Upper lobe of left lung (tissue), 4 donors: ENCODE measurements at regions not wholly inside any gene's neighbourhood (a gene's known extent, or its start where the extent isn't known, plus 50 kb on each side); places are given as distances from the start of the nearest gene placed in this dataset.

Experiments
- EP300 ChIP-seq, 4 donors: sonication (generic); formaldehyde crosslinking; IDR thresholded peaks; one replicate each; pipeline ENCODE4 v1.5.1; 2017; ENCODE audit warnings: antibody characterized with exemption in 4 of 4, control low read depth in 2 of 4
- POLR2A ChIP-seq, 4 donors: fragments of 450-650 bp; IDR thresholded peaks; one replicate each; pipeline ENCODE4 v1.5.1; 2016 to 2017; ENCODE audit warnings: antibody characterized with exemption in 4 of 4, mild to moderate bottlenecking in 2 of 4
- POLR2AphosphoS5 ChIP-seq, 2 donors: sonication (generic); formaldehyde crosslinking; IDR thresholded peaks; one replicate each; pipeline ENCODE4 v1.5.1; 2017; ENCODE audit warnings: antibody characterized with exemption in 2 of 2
- TF ChIP-seq, protein P1 (sequence below), 6 experiments: fragments of 450-650 bp in 4 of 6; fragments of 200-600 bp in 2 of 6; sonication (generic) in 2 of 6; IDR thresholded peaks; one replicate each; pipeline ENCODE4 v1.5.1; 2016 to 2019; ENCODE audit warnings: antibody characterized with exemption in 6 of 6

DNA sequence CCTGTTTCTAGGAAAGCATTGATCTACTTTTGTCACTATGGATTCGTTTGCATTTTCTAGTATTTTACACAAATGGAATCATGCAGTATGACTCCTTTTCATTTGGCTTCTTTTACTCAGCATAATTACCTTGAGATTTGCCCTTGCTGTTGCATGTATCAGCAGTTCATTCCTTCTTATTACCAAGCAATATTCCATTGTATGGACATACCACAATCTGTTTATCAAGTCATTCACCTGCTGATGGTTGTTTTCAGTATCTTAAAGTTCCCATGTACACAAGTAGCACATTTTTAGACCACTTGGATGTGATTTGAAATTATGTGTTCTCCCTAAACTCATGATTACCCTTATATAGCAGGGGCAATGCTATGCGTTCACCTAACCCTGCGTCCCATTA is 150.0 kb upstream of the UBE2E1 start:
- TF ChIP-seq, protein P1, sequence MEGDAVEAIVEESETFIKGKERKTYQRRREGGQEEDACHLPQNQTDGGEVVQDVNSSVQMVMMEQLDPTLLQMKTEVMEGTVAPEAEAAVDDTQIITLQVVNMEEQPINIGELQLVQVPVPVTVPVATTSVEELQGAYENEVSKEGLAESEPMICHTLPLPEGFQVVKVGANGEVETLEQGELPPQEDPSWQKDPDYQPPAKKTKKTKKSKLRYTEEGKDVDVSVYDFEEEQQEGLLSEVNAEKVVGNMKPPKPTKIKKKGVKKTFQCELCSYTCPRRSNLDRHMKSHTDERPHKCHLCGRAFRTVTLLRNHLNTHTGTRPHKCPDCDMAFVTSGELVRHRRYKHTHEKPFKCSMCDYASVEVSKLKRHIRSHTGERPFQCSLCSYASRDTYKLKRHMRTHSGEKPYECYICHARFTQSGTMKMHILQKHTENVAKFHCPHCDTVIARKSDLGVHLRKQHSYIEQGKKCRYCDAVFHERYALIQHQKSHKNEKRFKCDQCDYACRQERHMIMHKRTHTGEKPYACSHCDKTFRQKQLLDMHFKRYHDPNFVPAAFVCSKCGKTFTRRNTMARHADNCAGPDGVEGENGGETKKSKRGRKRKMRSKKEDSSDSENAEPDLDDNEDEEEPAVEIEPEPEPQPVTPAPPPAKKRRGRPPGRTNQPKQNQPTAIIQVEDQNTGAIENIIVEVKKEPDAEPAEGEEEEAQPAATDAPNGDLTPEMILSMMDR (IDR thresholded peaks at IDR 0.05), result no peak
- no peak for TF ChIP-seq POLR2A (IDR thresholded peaks at IDR 0.05)
- TF ChIP-seq POLR2AphosphoS5 (IDR thresholded peaks at IDR 0.05), result no peak
- TF ChIP-seq EP300 (IDR thresholded peaks at IDR 0.05), result no peak
